ENCODE measurements at regions not wholly inside any gene's neighbourhood (a gene's known extent, or its start where the extent isn't known, plus 50 kb on each side); places are given as distances from the start of the nearest gene placed in this dataset.

DNA sequence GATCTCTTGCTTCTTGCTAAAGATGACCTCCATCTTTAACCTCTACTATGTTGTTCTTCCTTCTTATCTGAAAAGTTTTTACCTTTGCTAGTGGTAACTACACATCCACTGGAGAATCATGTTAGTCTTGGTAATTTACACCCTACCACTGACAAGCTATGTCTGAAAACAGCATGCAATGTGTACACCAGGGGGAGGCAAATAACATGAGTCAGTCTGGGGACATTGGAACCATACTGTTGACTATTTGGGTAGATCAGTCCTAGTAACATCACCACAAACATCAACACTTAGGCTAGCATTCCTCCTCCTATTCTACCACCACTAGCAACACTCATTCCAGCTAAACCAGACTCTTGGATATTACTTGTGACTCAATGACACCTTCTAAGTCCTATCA lies 549.0 kb downstream of the KCNT2 start:
- Histone ChIP-seq H3K27me3 (ENCODE audit: insufficient read depth, low read length, poor library complexity, severe bottlenecking) (no peaks in the 10 kb centered on the region), H3K9me2 (replicated peaks; ENCODE audit: low read depth, low read length) (no peaks in the 10 kb centered on the region), H3K4me3 (ENCODE audit: low read length, poor library complexity, severe bottlenecking) (no peak overlapping the region), H3K4me2 (ENCODE audit: low read depth, low read length, poor library complexity, severe bottlenecking) (no peak overlapping the region), H3K4me1 (ENCODE audit: insufficient read depth, low read length, poor library complexity, severe bottlenecking) (no peaks in the 10 kb centered on the region), H4K20me1 (ENCODE audit: insufficient read depth, low read length, poor library complexity, severe bottlenecking) (no peaks in the 10 kb centered on the region), H2AFZ (ENCODE audit: low read length) (no peak overlapping the region), H3K36me3 (ENCODE audit: insufficient read depth, low read length) (no peaks in the 10 kb centered on the region), H3K9ac (ENCODE audit: low read depth, low read length, poor library complexity, severe bottlenecking) (no peak overlapping the region), H3K79me2 (ENCODE audit: insufficient read depth, low read length) (no peaks in the 10 kb centered on the region), H3K9me3 (ENCODE audit: insufficient read depth, low read depth, low read length) (no peaks in the 10 kb centered on the region), H3F3A (ENCODE audit: low read depth) (no peaks in the 10 kb centered on the region)
- TF ChIP-seq, protein P1, sequence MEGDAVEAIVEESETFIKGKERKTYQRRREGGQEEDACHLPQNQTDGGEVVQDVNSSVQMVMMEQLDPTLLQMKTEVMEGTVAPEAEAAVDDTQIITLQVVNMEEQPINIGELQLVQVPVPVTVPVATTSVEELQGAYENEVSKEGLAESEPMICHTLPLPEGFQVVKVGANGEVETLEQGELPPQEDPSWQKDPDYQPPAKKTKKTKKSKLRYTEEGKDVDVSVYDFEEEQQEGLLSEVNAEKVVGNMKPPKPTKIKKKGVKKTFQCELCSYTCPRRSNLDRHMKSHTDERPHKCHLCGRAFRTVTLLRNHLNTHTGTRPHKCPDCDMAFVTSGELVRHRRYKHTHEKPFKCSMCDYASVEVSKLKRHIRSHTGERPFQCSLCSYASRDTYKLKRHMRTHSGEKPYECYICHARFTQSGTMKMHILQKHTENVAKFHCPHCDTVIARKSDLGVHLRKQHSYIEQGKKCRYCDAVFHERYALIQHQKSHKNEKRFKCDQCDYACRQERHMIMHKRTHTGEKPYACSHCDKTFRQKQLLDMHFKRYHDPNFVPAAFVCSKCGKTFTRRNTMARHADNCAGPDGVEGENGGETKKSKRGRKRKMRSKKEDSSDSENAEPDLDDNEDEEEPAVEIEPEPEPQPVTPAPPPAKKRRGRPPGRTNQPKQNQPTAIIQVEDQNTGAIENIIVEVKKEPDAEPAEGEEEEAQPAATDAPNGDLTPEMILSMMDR (conservative IDR thresholded peaks at IDR 0.05; ENCODE audit: low read length) = no peak
- TF ChIP-seq EZH2phosphoT487 (IDR thresholded peaks at IDR 0.05; ENCODE audit: borderline replicate concordance) = no peak

DNA sequence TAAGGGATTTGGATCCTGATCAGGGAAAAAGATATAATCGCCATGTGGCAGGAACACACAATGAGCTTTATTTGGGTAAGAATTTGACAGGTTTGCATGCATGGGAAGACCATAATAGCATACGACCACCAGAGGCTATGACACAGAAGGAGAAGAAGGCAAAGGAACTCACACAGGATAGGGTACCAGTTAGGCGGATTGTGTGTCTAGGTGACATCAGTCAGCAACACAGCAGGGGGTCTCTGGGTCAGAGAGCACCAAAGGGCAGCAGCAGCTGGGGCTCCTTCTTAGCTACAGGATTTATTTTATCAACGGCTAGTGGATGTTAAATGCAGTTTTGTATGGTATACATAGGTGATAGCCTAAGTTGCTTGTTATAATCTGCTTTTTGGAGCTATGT lies 551.3 kb downstream of the KCNT2 start:
- Histone ChIP-seq H3K9me3 (ENCODE audit: insufficient read depth, low read depth, low read length) (no peaks in the 10 kb centered on the region), H3K36me3 (ENCODE audit: insufficient read depth, low read length) (no peaks in the 10 kb centered on the region), H3F3A (ENCODE audit: low read depth) (no peaks in the 10 kb centered on the region), H3K79me2 (ENCODE audit: insufficient read depth, low read length) (no peaks in the 10 kb centered on the region), H3K27me3 (ENCODE audit: insufficient read depth, low read length, poor library complexity, severe bottlenecking) (no peaks in the 10 kb centered on the region), H4K20me1 (ENCODE audit: insufficient read depth, low read length, poor library complexity, severe bottlenecking) (no peaks in the 10 kb centered on the region), H3K9me2 (replicated peaks; ENCODE audit: low read depth, low read length) (no peaks in the 10 kb centered on the region), H3K9ac (ENCODE audit: low read depth, low read length, poor library complexity, severe bottlenecking) (no peak overlapping the region), H3K4me3 (ENCODE audit: low read length, poor library complexity, severe bottlenecking) (no peak overlapping the region), H2AFZ (ENCODE audit: low read length) (no peak overlapping the region), H3K4me2 (ENCODE audit: low read depth, low read length, poor library complexity, severe bottlenecking) (no peak overlapping the region), H3K4me1 (ENCODE audit: insufficient read depth, low read length, poor library complexity, severe bottlenecking) (no peaks in the 10 kb centered on the region)
- no peak for TF ChIP-seq EZH2phosphoT487 (IDR thresholded peaks at IDR 0.05; ENCODE audit: borderline replicate concordance)
- TF ChIP-seq, protein P1 (conservative IDR thresholded peaks at IDR 0.05; ENCODE audit: low read length) = no peak

DNA sequence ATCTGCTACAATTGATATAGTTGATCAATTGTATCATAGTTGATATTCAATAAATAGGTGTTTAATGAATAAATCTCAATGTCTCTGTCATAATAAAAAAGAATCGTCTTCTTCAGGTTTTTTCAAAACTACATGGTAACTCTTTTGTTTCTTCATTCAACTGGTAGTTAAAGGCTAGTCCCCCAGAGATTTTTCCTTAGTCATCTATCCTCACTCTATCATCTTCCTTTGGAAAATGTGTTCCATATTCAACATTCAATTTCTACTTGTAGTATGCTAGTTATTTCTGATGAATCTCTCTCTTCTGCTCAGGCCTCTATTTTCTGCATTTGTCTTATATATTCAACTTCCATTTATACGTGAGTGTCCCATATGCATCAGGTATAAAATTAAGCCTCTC lies 558.8 kb downstream of the KCNT2 start:
- no peaks in the 10 kb centered on the region for H3K9me2 ChIP-seq (replicated peaks; ENCODE audit: low read depth, low read length)
- no peaks in the 10 kb centered on the region for H3K27me3 ChIP-seq (ENCODE audit: insufficient read depth, low read length, poor library complexity, severe bottlenecking)
- no peaks in the 10 kb centered on the region for H3K36me3 ChIP-seq (ENCODE audit: insufficient read depth, low read length)
- no peak overlapping the region for H2AFZ ChIP-seq (ENCODE audit: low read length)
- no peaks in the 10 kb centered on the region for H3K79me2 ChIP-seq (ENCODE audit: insufficient read depth, low read length)
- H3F3A ChIP-seq (ENCODE audit: low read depth) = no peaks in the 10 kb centered on the region
- no peak overlapping the region for H3K9ac ChIP-seq (ENCODE audit: low read depth, low read length, poor library complexity, severe bottlenecking)
- no peak overlapping the region for H3K4me2 ChIP-seq (ENCODE audit: low read depth, low read length, poor library complexity, severe bottlenecking)
- H3K4me3 ChIP-seq (ENCODE audit: low read length, poor library complexity, severe bottlenecking) = no peak overlapping the region
- no peaks in the 10 kb centered on the region for H3K9me3 ChIP-seq (ENCODE audit: insufficient read depth, low read depth, low read length)
- TF ChIP-seq, protein P1 (conservative IDR thresholded peaks at IDR 0.05; ENCODE audit: low read length) = no peak
- TF ChIP-seq EZH2phosphoT487 (IDR thresholded peaks at IDR 0.05; ENCODE audit: borderline replicate concordance) = no peak
- no peaks in the 10 kb centered on the region for H3K4me1 ChIP-seq (ENCODE audit: insufficient read depth, low read length, poor library complexity, severe bottlenecking)
- no peaks in the 10 kb centered on the region for H4K20me1 ChIP-seq (ENCODE audit: insufficient read depth, low read length, poor library complexity, severe bottlenecking)

Measured in Loucy (cell line).